ENCODE measurements at regions not wholly inside any gene's neighbourhood (a gene's known extent, or its start where the extent isn't known, plus 50 kb on each side); places are given as distances from the start of the nearest gene placed in this dataset.

GRCh38 chr11:37527545-37527944 is 929.5 kb upstream of the RAG2 start:
- Histone ChIP-seq H3K36me3 (ENCODE audit: insufficient read depth, low read length) (no peaks in the 10 kb centered on the region), H3K27ac (ENCODE audit: low read depth, low read length, poor library complexity, severe bottlenecking) (no peak overlapping the region), H3K79me2 (ENCODE audit: insufficient read depth, low read depth, low read length) (no peaks in the 10 kb centered on the region), H3K4me3 (ENCODE audit: low read depth, low read length, poor library complexity, severe bottlenecking) (no peak overlapping the region), H3K9me2 (ENCODE audit: insufficient read depth, low read length) (no peaks in the 10 kb centered on the region), H3K4me1 (ENCODE audit: insufficient read depth, low read length, poor library complexity, severe bottlenecking) (no peaks in the 10 kb centered on the region), H3K4me2 (ENCODE audit: low read length) (no peak overlapping the region), H3K9me3 (ENCODE audit: low read length) (no peaks in the 10 kb centered on the region), H4K20me1 (ENCODE audit: insufficient read depth, low read length) (no peaks in the 10 kb centered on the region), H2AFZ (ENCODE audit: low read length) (no peak overlapping the region)
- BruUV-seq (replicated peaks), result no TSS peak
- TF ChIP-seq CTCF (conservative IDR thresholded peaks at IDR 0.05; ENCODE audit: low read length) (no peak), EZH2phosphoT487 (IDR thresholded peaks at IDR 0.05; ENCODE audit: borderline replicate concordance, low read depth, low read length) (no peak)
- DNase-seq (ENCODE audit: low spot score), result no peak
- POLR2A ChIA-PET, result interaction anchor here (0.7 kb wide), 1 partner anchor 1442 kb away, joined by 3 read pairs; no protein-coding TSS in a partner anchor
- CTCF ChIA-PET (ENCODE audit: unreplicated experiment), result no interaction called here
- intact Hi-C loops (cut with micrococcal nuclease; ENCODE audit: unreplicated experiment), result no loop called here

- no peak for DNase-seq (ENCODE audit: low spot score)
- ChIA-PET CTCF (ENCODE audit: unreplicated experiment) (no interaction called here), POLR2A (interaction anchor here (0.8 kb wide), 1 partner anchor 16 kb away, joined by 4 read pairs; no protein-coding TSS in a partner anchor)
- Histone ChIP-seq H3K27ac (ENCODE audit: low read depth, low read length, poor library complexity, severe bottlenecking) (no peak overlapping the region), H2AFZ (ENCODE audit: low read length) (no peak overlapping the region), H3K79me2 (ENCODE audit: insufficient read depth, low read depth, low read length) (no peaks in the 10 kb centered on the region), H4K20me1 (ENCODE audit: insufficient read depth, low read length) (no peaks in the 10 kb centered on the region), H3K4me3 (ENCODE audit: low read depth, low read length, poor library complexity, severe bottlenecking) (no peak overlapping the region), H3K4me1 (ENCODE audit: insufficient read depth, low read length, poor library complexity, severe bottlenecking) (no peaks in the 10 kb centered on the region), H3K9me2 (ENCODE audit: insufficient read depth, low read length) (no peaks in the 10 kb centered on the region), H3K9me3 (ENCODE audit: low read length) (no peaks in the 10 kb centered on the region), H3K4me2 (ENCODE audit: low read length) (no peak overlapping the region), H3K36me3 (ENCODE audit: insufficient read depth, low read length) (no peaks in the 10 kb centered on the region)
- intact Hi-C loops (cut with micrococcal nuclease; ENCODE audit: unreplicated experiment), result no loop called here
- no peak for TF ChIP-seq CTCF (conservative IDR thresholded peaks at IDR 0.05; ENCODE audit: low read length)
- TF ChIP-seq EZH2phosphoT487 (IDR thresholded peaks at IDR 0.05; ENCODE audit: borderline replicate concordance, low read depth, low read length), result no peak
- no TSS peak for BruUV-seq (replicated peaks)
Observed at GRCh38 chr11:37525336-37525735, 927.3 kb upstream of the RAG2 start.

- Histone ChIP-seq H3K36me3 (ENCODE audit: insufficient read depth, low read length) (no peaks in the 10 kb centered on the region), H4K20me1 (ENCODE audit: insufficient read depth, low read length) (no peaks in the 10 kb centered on the region), H3K4me1 (ENCODE audit: insufficient read depth, low read length, poor library complexity, severe bottlenecking) (no peaks in the 10 kb centered on the region), H3K4me2 (ENCODE audit: low read length) (no peak overlapping the region), H3K79me2 (ENCODE audit: insufficient read depth, low read depth, low read length) (no peaks in the 10 kb centered on the region), H3K27ac (ENCODE audit: low read depth, low read length, poor library complexity, severe bottlenecking) (no peak overlapping the region), H3K9me2 (ENCODE audit: insufficient read depth, low read length) (no peaks in the 10 kb centered on the region), H3K9me3 (ENCODE audit: low read length) (no peaks in the 10 kb centered on the region), H3K4me3 (ENCODE audit: low read depth, low read length, poor library complexity, severe bottlenecking) (no peak overlapping the region), H2AFZ (ENCODE audit: low read length) (no peak overlapping the region)
- intact Hi-C loops (cut with micrococcal nuclease; ENCODE audit: unreplicated experiment), result no loop called here
- no peak for TF ChIP-seq EZH2phosphoT487 (IDR thresholded peaks at IDR 0.05; ENCODE audit: borderline replicate concordance, low read depth, low read length)
- no peak for TF ChIP-seq CTCF (conservative IDR thresholded peaks at IDR 0.05; ENCODE audit: low read length)
- ChIA-PET POLR2A (no interaction called here), CTCF (ENCODE audit: unreplicated experiment) (no interaction called here)
- DNase-seq (ENCODE audit: low spot score), result no peak
- no TSS peak for BruUV-seq (replicated peaks)
Observed at GRCh38 chr11:37519781-37520180, 921.7 kb upstream of the RAG2 start.

Data from OCI-LY7 (cell line).